ENCODE measurements at regions not wholly inside any gene's neighbourhood (a gene's known extent, or its start where the extent isn't known, plus 50 kb on each side); places are given as distances from the start of the nearest gene placed in this dataset.

GRCh38 chr4:13703096-13703495 lies 75.6 kb upstream of the BOD1L1 start:
- no peak for TF ChIP-seq CTCF (IDR thresholded peaks at IDR 0.05; ENCODE audit: borderline replicate concordance, insufficient read depth, low read depth, low read length)
- H3K4me3 ChIP-seq (ENCODE audit: low read depth, low read length): no peak overlapping the region

- no peak for TF ChIP-seq CTCF (IDR thresholded peaks at IDR 0.05; ENCODE audit: borderline replicate concordance, insufficient read depth, low read depth, low read length)
- H3K4me3 ChIP-seq (ENCODE audit: low read depth, low read length): no peak overlapping the region
These were observed 76.5 kb upstream of the BOD1L1 start for GRCh38 chr4:13704035-13704434.

GRCh38 chr4:13704761-13705160 lies 77.2 kb upstream of the BOD1L1 start:
- H3K4me3 ChIP-seq (ENCODE audit: low read depth, low read length): no peak overlapping the region
- TF ChIP-seq CTCF (IDR thresholded peaks at IDR 0.05; ENCODE audit: borderline replicate concordance, insufficient read depth, low read depth, low read length): no peak

GRCh38 chr4:13705521-13706041 lies 78.1 kb upstream of the BOD1L1 start:
- TF ChIP-seq CTCF (IDR thresholded peaks at IDR 0.05; ENCODE audit: borderline replicate concordance, insufficient read depth, low read depth, low read length): no peak
- H3K4me3 ChIP-seq (ENCODE audit: low read depth, low read length): no peak overlapping the region

GRCh38 chr4:13706120-13706519 lies 78.6 kb upstream of the BOD1L1 start:
- H3K4me3 ChIP-seq (ENCODE audit: low read depth, low read length): no peak overlapping the region
- no peak for TF ChIP-seq CTCF (IDR thresholded peaks at IDR 0.05; ENCODE audit: borderline replicate concordance, insufficient read depth, low read depth, low read length)

GRCh38 chr4:13706716-13707115 lies 79.2 kb upstream of the BOD1L1 start:
- TF ChIP-seq CTCF (IDR thresholded peaks at IDR 0.05; ENCODE audit: borderline replicate concordance, insufficient read depth, low read depth, low read length): no peak
- no peak overlapping the region for H3K4me3 ChIP-seq (ENCODE audit: low read depth, low read length)

GRCh38 chr4:13710246-13710885 lies 82.8 kb upstream of the BOD1L1 start:
- TF ChIP-seq CTCF (IDR thresholded peaks at IDR 0.05; ENCODE audit: borderline replicate concordance, insufficient read depth, low read depth, low read length): no peak
- H3K4me3 ChIP-seq (ENCODE audit: low read depth, low read length): no peak overlapping the region

Measured in GM12875 (cell line).